ENCODE measurements at regions not wholly inside any gene's neighbourhood (a gene's known extent, or its start where the extent isn't known, plus 50 kb on each side); places are given as distances from the start of the nearest gene placed in this dataset.
"Not testable (repeated sequence)": the region's sequence is repeated elsewhere in the genome, so short reads cannot be mapped to it uniquely, and the experiment has no call there.

DNA sequence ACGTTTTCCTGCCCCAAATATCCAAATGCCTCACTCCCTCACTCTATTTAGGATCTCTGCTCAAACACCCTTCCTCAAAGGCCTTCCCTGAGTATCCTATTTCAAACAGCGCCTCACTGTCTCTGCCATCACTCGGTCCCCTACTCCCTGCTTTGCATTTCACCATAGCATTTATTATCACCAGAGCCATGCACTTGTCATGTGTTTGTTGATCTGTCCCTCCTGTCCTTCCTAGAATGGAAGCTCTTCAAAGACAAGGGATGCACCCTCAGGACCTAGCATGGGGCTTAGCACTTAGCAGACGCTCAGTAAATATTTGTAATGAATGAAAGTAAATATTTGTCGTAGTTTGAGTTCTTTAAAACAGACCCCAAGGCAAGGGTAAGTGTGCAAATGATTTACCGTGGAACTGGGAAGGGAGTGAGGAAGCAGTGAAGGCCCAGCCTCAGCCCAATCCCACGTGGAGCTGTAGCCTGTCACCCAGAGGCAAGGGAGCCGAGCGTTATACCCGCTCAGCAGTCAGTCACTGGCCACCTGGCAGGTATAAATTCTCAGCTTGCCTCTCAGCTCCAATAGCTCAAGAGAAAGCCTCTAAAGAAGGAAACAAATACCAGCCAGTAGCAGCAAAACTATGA, 97.7 kb upstream of the KIF2A start:
- DNase-seq, result no peak
- TF ChIP-seq, protein P1, sequence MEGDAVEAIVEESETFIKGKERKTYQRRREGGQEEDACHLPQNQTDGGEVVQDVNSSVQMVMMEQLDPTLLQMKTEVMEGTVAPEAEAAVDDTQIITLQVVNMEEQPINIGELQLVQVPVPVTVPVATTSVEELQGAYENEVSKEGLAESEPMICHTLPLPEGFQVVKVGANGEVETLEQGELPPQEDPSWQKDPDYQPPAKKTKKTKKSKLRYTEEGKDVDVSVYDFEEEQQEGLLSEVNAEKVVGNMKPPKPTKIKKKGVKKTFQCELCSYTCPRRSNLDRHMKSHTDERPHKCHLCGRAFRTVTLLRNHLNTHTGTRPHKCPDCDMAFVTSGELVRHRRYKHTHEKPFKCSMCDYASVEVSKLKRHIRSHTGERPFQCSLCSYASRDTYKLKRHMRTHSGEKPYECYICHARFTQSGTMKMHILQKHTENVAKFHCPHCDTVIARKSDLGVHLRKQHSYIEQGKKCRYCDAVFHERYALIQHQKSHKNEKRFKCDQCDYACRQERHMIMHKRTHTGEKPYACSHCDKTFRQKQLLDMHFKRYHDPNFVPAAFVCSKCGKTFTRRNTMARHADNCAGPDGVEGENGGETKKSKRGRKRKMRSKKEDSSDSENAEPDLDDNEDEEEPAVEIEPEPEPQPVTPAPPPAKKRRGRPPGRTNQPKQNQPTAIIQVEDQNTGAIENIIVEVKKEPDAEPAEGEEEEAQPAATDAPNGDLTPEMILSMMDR (IDR thresholded peaks at IDR 0.05; ENCODE audit: unreplicated experiment), result no peak
- H3K4me3 Mint-ChIP-seq (ENCODE audit: low read depth, unreplicated experiment), result no peak overlapping the region
- intact Hi-C loops (cut with micrococcal nuclease; ENCODE audit: unreplicated experiment), result no loop called here
- H3K36me3 Mint-ChIP-seq (ENCODE audit: insufficient read depth, unreplicated experiment), result no peaks in the 10 kb centered on the region
- no peaks in the 10 kb centered on the region for H3K9me3 Mint-ChIP-seq (ENCODE audit: low read depth, unreplicated experiment)
- no peak overlapping the region for H3K27ac Mint-ChIP-seq (ENCODE audit: unreplicated experiment)
- BruUV-seq (replicated peaks), result no TSS peak
- CTCF ChIA-PET, result no interaction called here
- no peaks in the 10 kb centered on the region for H3K4me1 Mint-ChIP-seq (ENCODE audit: low read depth, unreplicated experiment)
- peaks cover 43% of the 10 kb centered on the region for H3K27me3 Mint-ChIP-seq (ENCODE audit: unreplicated experiment)

DNA sequence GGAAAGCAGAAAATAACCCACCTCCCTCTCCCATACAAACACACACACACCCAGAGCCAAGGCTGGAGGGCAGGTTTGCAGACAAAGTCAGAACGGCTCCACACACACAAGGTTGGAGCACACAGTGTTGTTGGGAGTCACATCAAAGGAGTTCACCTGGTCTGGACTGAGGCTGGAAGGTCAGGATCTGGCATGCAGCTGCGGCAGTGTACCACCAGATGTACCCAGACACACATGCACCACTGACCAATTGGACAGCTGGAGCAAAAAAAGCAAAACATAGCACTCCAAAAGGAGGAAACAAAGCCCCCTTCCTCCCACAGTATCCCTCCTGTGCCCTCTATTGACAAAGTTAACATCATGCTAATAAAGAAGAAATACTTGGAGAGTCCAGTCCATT, 94.6 kb upstream of the KIF2A start:
- Mint-ChIP-seq H3K4me3 (ENCODE audit: low read depth, unreplicated experiment) (no peak overlapping the region), H3K36me3 (ENCODE audit: insufficient read depth, unreplicated experiment) (no peaks in the 10 kb centered on the region), H3K9me3 (ENCODE audit: low read depth, unreplicated experiment) (peaks cover 6% of the 10 kb centered on the region), H3K4me1 (ENCODE audit: low read depth, unreplicated experiment) (peaks cover 7% of the 10 kb centered on the region), H3K27ac (ENCODE audit: unreplicated experiment) (no peak overlapping the region), H3K27me3 (ENCODE audit: unreplicated experiment) (peaks cover 18% of the 10 kb centered on the region)
- DNase-seq, result no peak
- no TSS peak for BruUV-seq (replicated peaks)
- intact Hi-C loops (cut with micrococcal nuclease; ENCODE audit: unreplicated experiment), result no loop called here
- TF ChIP-seq, protein P1 (IDR thresholded peaks at IDR 0.05; ENCODE audit: unreplicated experiment), result no peak
- CTCF ChIA-PET, result no interaction called here

DNA sequence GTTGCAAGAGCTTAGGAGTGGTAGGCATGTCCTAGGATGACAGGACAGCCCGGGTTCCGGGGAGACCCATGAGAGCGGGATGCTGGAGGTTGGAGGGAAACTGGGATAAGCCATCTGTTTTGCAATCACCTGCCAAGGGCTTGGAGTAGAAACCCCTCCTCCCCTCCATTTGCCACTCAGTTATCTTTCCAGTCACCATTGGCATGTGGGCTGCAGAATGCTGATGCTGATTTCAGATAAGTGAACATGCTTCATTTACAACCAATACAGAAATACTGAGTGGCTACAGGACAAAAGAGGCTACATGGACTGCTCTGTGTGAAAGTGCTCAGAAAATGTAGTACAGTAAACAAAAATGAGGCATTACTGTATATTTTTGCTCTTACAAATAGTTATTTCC, 93.4 kb upstream of the KIF2A start:
- no TSS peak for BruUV-seq (replicated peaks)
- Mint-ChIP-seq H3K27me3 (ENCODE audit: unreplicated experiment) (peaks cover 17% of the 10 kb centered on the region), H3K4me3 (ENCODE audit: low read depth, unreplicated experiment) (no peak overlapping the region), H3K27ac (ENCODE audit: unreplicated experiment) (no peak overlapping the region), H3K9me3 (ENCODE audit: low read depth, unreplicated experiment) (peaks cover 6% of the 10 kb centered on the region), H3K36me3 (ENCODE audit: insufficient read depth, unreplicated experiment) (no peaks in the 10 kb centered on the region), H3K4me1 (ENCODE audit: low read depth, unreplicated experiment) (peaks cover 7% of the 10 kb centered on the region)
- CTCF ChIA-PET, result no interaction called here
- intact Hi-C loops (cut with micrococcal nuclease; ENCODE audit: unreplicated experiment), result no loop called here
- DNase-seq, result no peak
- TF ChIP-seq, protein P1 (IDR thresholded peaks at IDR 0.05; ENCODE audit: unreplicated experiment), result no peak

DNA sequence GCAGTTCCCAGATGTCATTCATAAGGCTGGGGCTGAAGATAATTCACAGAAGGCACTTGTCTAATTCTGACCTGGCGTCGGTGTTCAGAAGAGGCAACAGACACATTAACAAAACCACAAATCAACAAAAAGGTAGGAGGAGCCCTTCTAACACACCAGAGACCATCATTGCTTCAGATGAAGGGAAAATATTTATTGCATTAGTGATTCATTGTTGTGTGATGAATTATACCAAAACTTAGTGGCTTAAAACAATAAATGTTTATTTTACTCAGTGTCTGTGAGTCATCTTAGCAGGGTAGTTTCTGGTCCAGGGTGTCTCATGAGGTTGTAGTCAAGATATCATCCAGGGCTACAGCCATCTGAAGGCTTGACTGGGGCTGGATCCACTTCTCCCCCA, 91.3 kb upstream of the KIF2A start:
- H3K4me3 Mint-ChIP-seq (ENCODE audit: low read depth, unreplicated experiment), result no peak overlapping the region
- peaks cover 6% of the 10 kb centered on the region for H3K9me3 Mint-ChIP-seq (ENCODE audit: low read depth, unreplicated experiment)
- peaks cover 7% of the 10 kb centered on the region for H3K4me1 Mint-ChIP-seq (ENCODE audit: low read depth, unreplicated experiment)
- CTCF ChIA-PET, result interaction anchor here (1.0 kb wide), 2 partner anchors 9 to 53 kb away, joined by 3 read pairs; no protein-coding TSS in a partner anchor
- H3K27ac Mint-ChIP-seq (ENCODE audit: unreplicated experiment), result no peak overlapping the region
- H3K36me3 Mint-ChIP-seq (ENCODE audit: insufficient read depth, unreplicated experiment), result no peaks in the 10 kb centered on the region
- no TSS peak for BruUV-seq (replicated peaks)
- no peak for DNase-seq
- TF ChIP-seq, protein P1 (IDR thresholded peaks at IDR 0.05; ENCODE audit: unreplicated experiment), result no peak
- peaks cover 26% of the 10 kb centered on the region for H3K27me3 Mint-ChIP-seq (ENCODE audit: unreplicated experiment)
- intact Hi-C loops (cut with micrococcal nuclease; ENCODE audit: unreplicated experiment), result no loop called here

DNA sequence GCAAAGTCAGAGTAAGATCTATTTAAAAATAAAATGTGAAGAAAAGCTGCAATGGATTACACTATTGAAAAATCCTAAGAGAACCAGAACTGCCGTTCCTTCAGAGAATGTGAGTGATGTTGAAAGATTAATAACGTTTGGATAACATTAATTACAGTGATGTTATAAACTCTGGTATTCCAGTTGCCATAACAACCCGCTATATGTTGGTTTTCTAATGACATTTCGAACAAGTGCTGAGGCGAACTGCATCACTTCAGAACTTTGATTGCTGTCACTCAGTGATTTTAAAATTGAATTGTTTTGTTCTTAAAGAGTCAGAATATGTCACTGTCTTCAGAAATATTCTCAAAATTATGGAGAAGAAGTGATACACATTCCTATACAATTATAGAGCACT, 89.4 kb upstream of the KIF2A start:
- BruUV-seq (replicated peaks); H3K27ac Mint-ChIP-seq (ENCODE audit: unreplicated experiment); intact Hi-C loops (cut with micrococcal nuclease; ENCODE audit: unreplicated experiment); H3K27me3 Mint-ChIP-seq (ENCODE audit: unreplicated experiment); DNase-seq; H3K4me3 Mint-ChIP-seq (ENCODE audit: low read depth, unreplicated experiment); H3K4me1 Mint-ChIP-seq (ENCODE audit: low read depth, unreplicated experiment); CTCF ChIA-PET; H3K9me3 Mint-ChIP-seq (ENCODE audit: low read depth, unreplicated experiment); H3K36me3 Mint-ChIP-seq (ENCODE audit: insufficient read depth, unreplicated experiment): not testable (repeated sequence)

DNA sequence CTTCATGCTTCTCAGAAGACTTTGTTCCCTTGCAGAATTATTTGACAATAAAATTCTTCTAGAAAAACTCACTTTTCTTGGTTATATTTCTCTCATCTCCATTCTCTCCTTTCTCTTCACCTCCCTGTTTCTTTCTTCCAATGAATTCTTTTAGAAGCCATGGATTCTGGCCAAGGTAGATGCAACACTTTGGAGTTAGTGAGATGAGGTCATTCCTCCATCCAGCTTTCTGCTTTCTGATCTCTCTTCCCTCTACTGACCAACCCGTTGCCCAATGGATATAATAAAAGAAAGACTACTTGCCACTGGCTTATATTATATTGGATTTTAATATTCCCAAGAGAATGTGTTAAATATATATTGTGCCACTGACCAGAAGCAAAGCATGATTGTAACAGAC, 88.9 kb upstream of the KIF2A start:
- BruUV-seq (replicated peaks); CTCF ChIA-PET; DNase-seq; H3K27ac Mint-ChIP-seq (ENCODE audit: unreplicated experiment); H3K4me1 Mint-ChIP-seq (ENCODE audit: low read depth, unreplicated experiment); H3K36me3 Mint-ChIP-seq (ENCODE audit: insufficient read depth, unreplicated experiment); H3K4me3 Mint-ChIP-seq (ENCODE audit: low read depth, unreplicated experiment); intact Hi-C loops (cut with micrococcal nuclease; ENCODE audit: unreplicated experiment); H3K27me3 Mint-ChIP-seq (ENCODE audit: unreplicated experiment); H3K9me3 Mint-ChIP-seq (ENCODE audit: low read depth, unreplicated experiment): not testable (repeated sequence)

DNA sequence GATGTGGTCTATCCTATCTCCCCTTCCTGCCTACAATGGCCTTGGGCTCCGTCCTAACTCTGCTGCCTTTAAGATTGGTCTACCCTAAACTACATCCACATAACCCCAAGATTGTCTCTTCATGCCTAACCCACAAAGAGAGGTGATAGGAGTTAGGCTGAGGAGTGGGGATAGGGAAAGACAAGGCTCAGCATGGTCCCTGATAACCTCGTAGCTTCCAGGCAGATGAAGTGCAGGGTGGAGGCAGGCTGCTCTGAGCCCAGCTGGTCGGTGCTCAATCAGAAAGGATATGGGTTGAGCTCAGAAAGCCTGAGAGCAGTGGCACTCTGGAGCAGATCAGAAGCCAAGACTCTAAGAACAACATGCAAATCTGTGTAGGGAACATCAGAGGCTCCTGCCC, 87.1 kb upstream of the KIF2A start:
- intact Hi-C loops (cut with micrococcal nuclease; ENCODE audit: unreplicated experiment); BruUV-seq (replicated peaks); DNase-seq; H3K4me3 Mint-ChIP-seq (ENCODE audit: low read depth, unreplicated experiment); H3K27ac Mint-ChIP-seq (ENCODE audit: unreplicated experiment); H3K36me3 Mint-ChIP-seq (ENCODE audit: insufficient read depth, unreplicated experiment); H3K9me3 Mint-ChIP-seq (ENCODE audit: low read depth, unreplicated experiment); H3K27me3 Mint-ChIP-seq (ENCODE audit: unreplicated experiment); CTCF ChIA-PET: not testable (repeated sequence)
- H3K4me1 Mint-ChIP-seq (ENCODE audit: low read depth, unreplicated experiment), result peaks cover 12% of the 10 kb centered on the region
